Neural crest cell (in vitro differentiated cells): ENCODE measurements at regions not wholly inside any gene's neighbourhood (a gene's known extent, or its start where the extent isn't known, plus 50 kb on each side); places are given as distances from the start of the nearest gene placed in this dataset.
"Not testable (repeated sequence)": the region's sequence is repeated elsewhere in the genome, so short reads cannot be mapped to it uniquely, and the experiment has no call there.

Experiments
- DNase-seq: peaks from one replicate; pipeline ENCODE4 v3.0.0; 2021; ENCODE audit warnings: low read depth, mixed read lengths, low spot score
- H3K27ac Mint-ChIP-seq: one replicate; pipeline ENCODE4 v1.8.0; 2021; ENCODE audit warnings: mild to moderate bottlenecking, mixed read lengths; ENCODE audit not compliant: unreplicated experiment
- H3K27me3 Mint-ChIP-seq: 2 replicates; pipeline ENCODE4 v1.8.0; 2021; ENCODE audit warnings: low read depth, mild to moderate bottlenecking, mixed read lengths
- H3K36me3 Mint-ChIP-seq: 2 replicates; pipeline ENCODE4 v1.8.0; 2021; ENCODE audit warnings: low read depth, mild to moderate bottlenecking, mixed read lengths
- H3K4me1 Mint-ChIP-seq: 2 replicates; pipeline ENCODE4 v1.8.0; 2021; ENCODE audit warnings: mixed read lengths
- H3K4me3 Mint-ChIP-seq: one replicate; pipeline ENCODE4 v1.8.0; 2021; ENCODE audit warnings: mild to moderate bottlenecking, mixed read lengths
- H3K9me3 Mint-ChIP-seq: 2 replicates; pipeline ENCODE4 v1.8.0; 2021; ENCODE audit warnings: mixed read lengths
- TF ChIP-seq, protein P1 (sequence below): fragments of 200-600 bp; sonication (generic); conservative IDR thresholded peaks from 2 replicates; pipeline ENCODE4 v1.5.0; 2021; ENCODE audit warnings: antibody characterized with exemption, mild to moderate bottlenecking

DNA sequence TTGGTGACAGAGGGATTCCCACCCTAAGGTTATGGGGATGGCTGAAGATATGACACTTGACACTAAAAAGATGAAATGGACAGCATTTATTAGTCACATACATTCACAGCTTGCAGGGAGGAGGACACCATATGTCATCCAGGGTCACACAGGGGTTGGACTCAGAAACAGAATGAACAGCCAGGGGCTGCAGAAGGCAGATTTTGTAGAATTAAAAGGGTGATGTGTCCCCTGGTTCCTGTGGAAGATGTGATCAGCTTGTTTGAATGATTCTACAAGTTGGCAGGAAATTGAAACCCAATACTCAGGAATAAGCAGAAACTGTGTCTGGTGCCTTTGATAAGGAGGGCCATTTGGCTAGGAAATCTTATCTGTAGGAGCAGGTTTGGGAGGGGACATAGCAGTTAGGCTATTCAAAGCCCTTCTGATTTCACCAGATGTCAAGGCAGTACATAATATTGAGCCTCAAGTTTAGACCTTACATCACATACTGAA, 102.3 kb upstream of the GRIN3A start:
- no peaks in the 10 kb centered on the region for H3K4me1 Mint-ChIP-seq
- H3K27me3 Mint-ChIP-seq: peaks cover 4% of the 10 kb centered on the region
- H3K27ac Mint-ChIP-seq: no peak overlapping the region

DNA sequence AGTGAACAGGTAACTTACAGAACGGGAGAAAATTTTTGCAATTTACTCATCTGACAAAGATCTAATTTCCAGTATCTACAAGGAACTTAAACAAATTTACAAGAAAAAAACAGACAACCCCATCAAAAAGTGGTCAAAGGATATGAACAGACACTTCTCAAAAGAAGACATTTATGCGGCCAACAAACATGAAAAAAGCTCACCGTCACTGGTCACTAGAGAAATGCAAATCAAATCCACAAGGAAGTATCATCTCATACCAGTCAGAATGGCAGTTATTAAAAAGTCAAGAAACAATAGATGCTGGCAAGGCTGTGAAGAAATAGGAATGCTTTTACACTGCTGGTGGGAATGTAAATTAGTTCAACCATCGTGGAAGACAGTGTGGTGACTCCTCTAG, 100.5 kb upstream of the GRIN3A start:
- not testable (repeated sequence) for H3K27ac Mint-ChIP-seq, H3K4me3 Mint-ChIP-seq, H3K4me1 Mint-ChIP-seq, H3K36me3 Mint-ChIP-seq, H3K9me3 Mint-ChIP-seq, DNase-seq, H3K27me3 Mint-ChIP-seq

More for the DNA sequence above, 102.3 kb upstream of the GRIN3A start:
- no peaks in the 10 kb centered on the region for H3K36me3 Mint-ChIP-seq
- TF ChIP-seq, protein P1, sequence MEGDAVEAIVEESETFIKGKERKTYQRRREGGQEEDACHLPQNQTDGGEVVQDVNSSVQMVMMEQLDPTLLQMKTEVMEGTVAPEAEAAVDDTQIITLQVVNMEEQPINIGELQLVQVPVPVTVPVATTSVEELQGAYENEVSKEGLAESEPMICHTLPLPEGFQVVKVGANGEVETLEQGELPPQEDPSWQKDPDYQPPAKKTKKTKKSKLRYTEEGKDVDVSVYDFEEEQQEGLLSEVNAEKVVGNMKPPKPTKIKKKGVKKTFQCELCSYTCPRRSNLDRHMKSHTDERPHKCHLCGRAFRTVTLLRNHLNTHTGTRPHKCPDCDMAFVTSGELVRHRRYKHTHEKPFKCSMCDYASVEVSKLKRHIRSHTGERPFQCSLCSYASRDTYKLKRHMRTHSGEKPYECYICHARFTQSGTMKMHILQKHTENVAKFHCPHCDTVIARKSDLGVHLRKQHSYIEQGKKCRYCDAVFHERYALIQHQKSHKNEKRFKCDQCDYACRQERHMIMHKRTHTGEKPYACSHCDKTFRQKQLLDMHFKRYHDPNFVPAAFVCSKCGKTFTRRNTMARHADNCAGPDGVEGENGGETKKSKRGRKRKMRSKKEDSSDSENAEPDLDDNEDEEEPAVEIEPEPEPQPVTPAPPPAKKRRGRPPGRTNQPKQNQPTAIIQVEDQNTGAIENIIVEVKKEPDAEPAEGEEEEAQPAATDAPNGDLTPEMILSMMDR: no peak
- DNase-seq: no peak
- H3K4me3 Mint-ChIP-seq: no peak overlapping the region
- H3K9me3 Mint-ChIP-seq: peaks cover 3% of the 10 kb centered on the region

DNA sequence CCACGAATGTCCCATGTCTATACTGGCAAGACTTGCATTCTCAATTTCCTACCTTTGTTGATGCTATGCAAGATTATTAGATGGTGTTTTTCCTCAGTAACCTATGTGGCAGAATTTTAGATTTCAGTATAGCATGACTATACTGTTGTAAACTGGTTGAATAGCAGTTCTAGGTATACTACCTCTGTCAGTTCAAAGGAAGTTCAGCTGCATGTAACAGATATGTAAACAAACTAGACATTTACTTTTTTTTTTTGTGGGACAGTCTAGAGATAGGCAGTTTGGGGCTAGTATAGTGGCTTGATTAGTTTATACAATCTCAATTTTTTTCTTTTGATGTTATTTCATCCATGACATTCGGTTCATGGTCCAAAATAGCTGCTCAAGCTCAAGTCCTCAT, 97.6 kb upstream of the GRIN3A start:
- Mint-ChIP-seq H3K9me3 (peaks cover 3% of the 10 kb centered on the region), H3K27ac (no peak overlapping the region), H3K27me3 (peaks cover 9% of the 10 kb centered on the region), H3K4me3 (no peak overlapping the region), H3K4me1 (no peaks in the 10 kb centered on the region), H3K36me3 (no peaks in the 10 kb centered on the region)
- TF ChIP-seq, protein P1: no peak
- no peak for DNase-seq

DNA sequence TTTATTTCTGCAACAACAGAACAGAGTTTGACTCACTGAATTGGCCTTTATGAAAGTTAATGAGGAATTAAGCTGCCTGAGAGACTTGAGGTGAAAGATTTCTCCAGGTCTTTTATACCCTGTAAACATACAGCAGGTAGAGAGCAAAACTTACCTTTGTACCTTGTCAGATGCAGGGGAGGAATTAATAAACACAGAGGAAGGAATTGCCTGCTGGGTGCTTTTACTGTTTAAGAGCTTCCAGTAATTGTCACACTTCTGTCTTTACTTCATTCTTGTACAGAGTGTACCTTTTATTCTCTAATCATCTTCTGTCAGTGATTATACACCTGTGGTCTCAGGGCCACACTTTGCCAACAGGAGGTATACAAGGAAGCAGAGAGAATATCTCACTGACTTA, 94.0 kb upstream of the GRIN3A start:
- Mint-ChIP-seq H3K36me3 (no peaks in the 10 kb centered on the region), H3K9me3 (no peaks in the 10 kb centered on the region), H3K27ac (no peak overlapping the region)

DNA sequence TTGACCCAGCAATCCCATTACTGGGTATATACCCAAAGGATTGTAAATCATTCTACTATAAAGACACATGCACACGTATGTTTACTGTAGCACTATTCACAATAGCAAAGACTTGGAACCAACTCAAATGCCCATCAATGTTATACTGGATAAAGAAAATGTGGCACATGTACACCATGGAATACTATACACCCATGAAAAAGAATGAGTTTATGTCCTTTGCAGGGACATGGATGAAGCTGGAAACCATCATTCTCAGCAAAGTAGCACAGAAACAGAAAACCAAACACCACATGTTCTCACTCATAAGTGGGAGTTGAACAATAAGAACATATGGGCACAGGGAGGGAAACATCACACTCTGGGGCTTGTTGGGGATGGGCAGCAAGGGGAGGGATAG, 83.0 kb upstream of the GRIN3A start:
- Mint-ChIP-seq H3K9me3 (peaks cover 18% of the 10 kb centered on the region), H3K27me3 (peaks cover 13% of the 10 kb centered on the region)
- not testable (repeated sequence) for H3K4me3 Mint-ChIP-seq, H3K4me1 Mint-ChIP-seq, H3K36me3 Mint-ChIP-seq, DNase-seq, H3K27ac Mint-ChIP-seq

More for the DNA sequence above, 94.0 kb upstream of the GRIN3A start:
- H3K4me1 Mint-ChIP-seq: no peaks in the 10 kb centered on the region
- peaks cover 7% of the 10 kb centered on the region for H3K27me3 Mint-ChIP-seq
- TF ChIP-seq, protein P1: no peak
- no peak overlapping the region for H3K4me3 Mint-ChIP-seq
- no peak for DNase-seq

DNA sequence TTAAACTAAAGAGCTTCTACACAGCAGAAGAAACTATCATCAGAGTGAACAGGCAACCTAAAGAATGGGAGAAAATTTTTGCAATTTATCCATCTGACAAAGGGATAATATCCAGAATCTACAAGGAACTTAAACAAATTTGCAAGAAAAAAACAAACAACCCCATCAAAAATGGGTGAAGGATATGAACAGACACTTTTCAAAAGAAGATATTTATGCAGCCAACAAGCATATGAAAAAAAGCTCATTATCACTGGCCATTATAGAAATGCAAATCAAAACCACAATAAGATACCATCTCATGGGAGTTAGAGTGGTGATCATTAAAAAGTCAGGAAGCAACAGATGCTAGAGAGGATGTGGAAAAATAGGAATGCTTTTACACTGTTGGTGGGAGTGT, 82.5 kb upstream of the GRIN3A start:
- peaks cover 13% of the 10 kb centered on the region for H3K27me3 Mint-ChIP-seq
- H3K4me1 Mint-ChIP-seq, H3K36me3 Mint-ChIP-seq, DNase-seq, H3K27ac Mint-ChIP-seq, H3K4me3 Mint-ChIP-seq: not testable (repeated sequence)
- H3K9me3 Mint-ChIP-seq: peaks cover 18% of the 10 kb centered on the region

DNA sequence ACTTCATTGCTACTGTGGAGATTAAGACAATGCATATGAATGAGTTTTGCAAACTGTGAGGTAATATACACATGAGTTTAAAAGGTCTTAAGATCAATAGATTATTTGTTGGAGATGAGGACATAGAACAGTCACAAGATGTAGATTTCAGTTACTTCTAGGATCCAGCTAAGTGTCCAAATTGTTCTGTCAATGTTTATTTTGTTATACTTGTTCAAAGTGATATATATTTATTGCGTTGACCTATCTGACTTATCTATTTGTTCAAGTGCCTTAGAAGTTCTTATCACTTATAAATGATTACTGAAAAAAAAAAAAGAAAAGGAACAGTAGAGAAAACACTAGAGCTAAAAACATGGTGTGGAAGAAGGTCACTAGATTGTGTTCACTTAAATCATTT, 75.6 kb upstream of the GRIN3A start:
- Mint-ChIP-seq H3K4me1 (no peaks in the 10 kb centered on the region), H3K4me3 (no peak overlapping the region), H3K27me3 (peaks cover 26% of the 10 kb centered on the region), H3K36me3 (no peaks in the 10 kb centered on the region), H3K9me3 (peaks cover 7% of the 10 kb centered on the region), H3K27ac (no peak overlapping the region)
- DNase-seq: no peak
- TF ChIP-seq, protein P1: no peak

DNA sequence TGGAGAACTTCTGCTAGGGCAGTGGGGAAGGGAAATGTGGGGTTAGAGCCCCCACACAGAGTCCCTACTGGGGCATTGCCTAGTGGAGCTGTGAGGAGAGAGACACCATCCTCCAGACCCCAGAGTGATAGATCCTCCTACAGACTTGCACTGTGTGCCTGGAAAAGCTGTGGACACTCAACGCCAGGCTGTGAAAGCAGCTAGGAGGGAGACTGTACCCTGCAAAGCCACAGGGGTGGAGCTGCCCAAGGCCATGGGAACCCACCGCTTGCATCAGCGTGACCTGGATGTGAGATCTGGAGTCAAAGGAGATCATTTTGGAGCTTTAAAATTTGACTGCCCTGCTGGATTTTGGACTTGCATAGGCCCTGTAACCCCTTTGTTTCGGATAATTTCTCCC, 69.4 kb upstream of the GRIN3A start:
- peaks cover 24% of the 10 kb centered on the region for H3K27me3 Mint-ChIP-seq
- not testable (repeated sequence) for H3K36me3 Mint-ChIP-seq, H3K4me3 Mint-ChIP-seq, H3K27ac Mint-ChIP-seq, DNase-seq, H3K4me1 Mint-ChIP-seq, H3K9me3 Mint-ChIP-seq
